Psoas muscle (tissue), 7 donors: ENCODE measurements at regions not wholly inside any gene's neighbourhood (a gene's known extent, or its start where the extent isn't known, plus 50 kb on each side); places are given as distances from the start of the nearest gene placed in this dataset.

Experiments
- ATAC-seq, 4 donors: fragments of 200-7000 bp; cut with Tn5 transposase; one replicate each; pipeline ENCODE4 v1.9.1; 2020; ENCODE audit warnings: moderate library complexity in 3 of 4, mild to moderate bottlenecking in 2 of 4
- DNase-seq, 2 donors: peaks; one replicate each; pipeline ENCODE4 v3.0.0-alpha.2; 2020
- H3K27ac ChIP-seq: fragments of 200-600 bp; one replicate; pipeline ENCODE4 v1.8.0; 2022
- H3K27me3 ChIP-seq, 3 donors: fragments of 200-600 bp in 1 of 3; one replicate each; pipeline versions ENCODE4 v1.6.1 to v1.8.0; 2013 to 2022; ENCODE audit warnings: low read length in 2 of 3, mild to moderate bottlenecking in 2 of 3, moderate library complexity in 1 of 3; ENCODE audit not compliant: insufficient read depth in 3 of 3
- H3K36me3 ChIP-seq, 2 donors: fragments of 200-600 bp in 1 of 2; one replicate each; pipeline versions ENCODE4 v1.6.1 to v1.8.0; 2013 to 2022; ENCODE audit warnings: low read depth in 1 of 2, mild to moderate bottlenecking in 1 of 2, moderate library complexity in 1 of 2; ENCODE audit not compliant: insufficient read depth in 1 of 2
- H3K4me1 ChIP-seq: fragments of 200-600 bp; one replicate; pipeline ENCODE4 v1.8.0; 2022
- H3K4me3 ChIP-seq: fragments of 200-600 bp; one replicate; pipeline ENCODE4 v1.8.0; 2022; ENCODE audit warnings: mild to moderate bottlenecking
- H3K9me3 ChIP-seq: fragments of 200-600 bp; one replicate; pipeline ENCODE4 v1.8.0; 2022
- WGBS, 3 donors: extraction: QIAGEN DNeasy Blood & Tissue Kit; methylation state at CpG; one replicate each; pipeline versions ENCODE4 v1.1.6 to v1.1.7; 2013; 5-methylcytosine and 5-hydroxymethylcytosine counted together
- intact Hi-C, 2 donors: fragments of 100-400 bp; cut with DNase I; formaldehyde crosslinking; loops; one replicate each; pipeline versions ENCODE4 v1.11.0 to v1.14.2; 2022
- TF ChIP-seq, protein P1 (sequence below): fragments of 200-600 bp; IDR thresholded peaks from one replicate; pipeline ENCODE4 v1.8.0; 2022; ENCODE audit warnings: antibody characterized with exemption
- donor health status: healthy with polysubstance abuse.
- donor health status: DM: no; HTN: no; CAD: no; lungs with moderate emphysema.
- donor health status: Bipolar disorder and iron deficiency.
- donor health status: healthy.
- donor health status: DM: yes; HTN: yes; CAD: no.
- donor health status: DM: no; HTN: no; CAD: no.
- donor health status: DM: yes; HTN: yes; CAD: no.

GRCh38 chr4:11182586-11183355, 245.9 kb downstream of the HS3ST1 start:
- Histone ChIP-seq H3K27ac (no peak overlapping the region), H3K27me3 (no peaks in the 10 kb centered on the region), H3K4me3 (no peak overlapping the region), H3K4me1 (no peaks in the 10 kb centered on the region), H3K36me3 (no peaks in the 10 kb centered on the region), H3K9me3 (no peaks in the 10 kb centered on the region)
- ATAC-seq: no peak
- DNase-seq: no peak
- intact Hi-C loops: no loop called here
- TF ChIP-seq, protein P1, sequence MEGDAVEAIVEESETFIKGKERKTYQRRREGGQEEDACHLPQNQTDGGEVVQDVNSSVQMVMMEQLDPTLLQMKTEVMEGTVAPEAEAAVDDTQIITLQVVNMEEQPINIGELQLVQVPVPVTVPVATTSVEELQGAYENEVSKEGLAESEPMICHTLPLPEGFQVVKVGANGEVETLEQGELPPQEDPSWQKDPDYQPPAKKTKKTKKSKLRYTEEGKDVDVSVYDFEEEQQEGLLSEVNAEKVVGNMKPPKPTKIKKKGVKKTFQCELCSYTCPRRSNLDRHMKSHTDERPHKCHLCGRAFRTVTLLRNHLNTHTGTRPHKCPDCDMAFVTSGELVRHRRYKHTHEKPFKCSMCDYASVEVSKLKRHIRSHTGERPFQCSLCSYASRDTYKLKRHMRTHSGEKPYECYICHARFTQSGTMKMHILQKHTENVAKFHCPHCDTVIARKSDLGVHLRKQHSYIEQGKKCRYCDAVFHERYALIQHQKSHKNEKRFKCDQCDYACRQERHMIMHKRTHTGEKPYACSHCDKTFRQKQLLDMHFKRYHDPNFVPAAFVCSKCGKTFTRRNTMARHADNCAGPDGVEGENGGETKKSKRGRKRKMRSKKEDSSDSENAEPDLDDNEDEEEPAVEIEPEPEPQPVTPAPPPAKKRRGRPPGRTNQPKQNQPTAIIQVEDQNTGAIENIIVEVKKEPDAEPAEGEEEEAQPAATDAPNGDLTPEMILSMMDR: no peak
- WGBS, 3 donors: 54 to 78% (median 61%) methylated on average over 1 of the region's 1 CpG

DNA sequence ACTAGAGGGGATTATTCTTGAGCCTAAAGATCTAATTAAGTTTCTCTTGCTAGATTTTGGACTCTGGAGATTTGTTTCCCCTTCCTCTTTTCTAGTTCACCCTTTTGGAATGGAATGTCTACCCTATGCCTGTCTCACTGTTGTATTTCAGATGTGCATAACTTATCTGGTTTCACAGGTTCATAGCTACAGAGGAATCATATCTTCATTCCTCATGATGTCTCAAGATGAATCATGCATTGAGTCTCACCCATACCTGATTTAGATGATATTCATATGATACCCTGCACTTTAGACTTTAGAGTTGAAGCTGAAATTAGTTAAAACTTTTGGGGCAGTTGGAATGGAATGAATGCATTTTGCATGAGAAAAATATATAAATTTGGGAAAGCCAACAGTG, 246.7 kb downstream of the HS3ST1 start:
- intact Hi-C loops: no loop called here
- Histone ChIP-seq H3K36me3 (no peaks in the 10 kb centered on the region), H3K27ac (no peak overlapping the region), H3K4me3 (no peak overlapping the region), H3K9me3 (no peaks in the 10 kb centered on the region), H3K4me1 (no peaks in the 10 kb centered on the region), H3K27me3 (no peaks in the 10 kb centered on the region)
- DNase-seq: no peak
- no peak for ATAC-seq
- TF ChIP-seq, protein P1: no peak

GRCh38 chr4:11179796-11180195, 248.9 kb downstream of the HS3ST1 start:
- intact Hi-C loops: no loop called here
- TF ChIP-seq, protein P1: no peak
- WGBS, 3 donors: 92 to 96% (median 94%) methylated on average over 2 of the region's 2 CpGs
- ATAC-seq: no peak
- no peak overlapping the region for H3K4me3 ChIP-seq
- DNase-seq: no peak
- H3K36me3 ChIP-seq: no peaks in the 10 kb centered on the region
- no peaks in the 10 kb centered on the region for H3K9me3 ChIP-seq
- H3K27me3 ChIP-seq: no peaks in the 10 kb centered on the region
- H3K27ac ChIP-seq: no peak overlapping the region
- no peaks in the 10 kb centered on the region for H3K4me1 ChIP-seq

DNA sequence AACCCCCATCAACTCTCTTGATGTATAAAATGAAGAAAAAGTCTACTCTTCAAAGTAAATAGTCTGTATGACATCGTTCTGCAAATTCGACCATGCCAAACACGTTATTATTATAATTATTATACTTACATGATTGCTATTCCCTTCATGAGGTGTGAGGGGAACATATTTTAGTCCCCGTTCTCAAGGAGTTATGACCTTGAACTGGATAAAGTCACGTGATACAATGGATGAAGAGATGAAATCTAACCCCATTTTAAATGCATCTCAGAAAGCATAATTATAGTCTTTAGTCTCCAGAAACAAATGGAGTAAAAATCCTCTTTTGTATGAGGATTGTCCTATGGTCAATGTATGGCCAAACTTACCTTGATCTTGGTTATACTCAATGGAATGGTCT, 250.3 kb downstream of the HS3ST1 start:
- ATAC-seq: no peak
- Histone ChIP-seq H3K4me3 (no peak overlapping the region), H3K27ac (no peak overlapping the region), H3K9me3 (no peaks in the 10 kb centered on the region), H3K4me1 (no peaks in the 10 kb centered on the region), H3K27me3 (no peaks in the 10 kb centered on the region), H3K36me3 (no peaks in the 10 kb centered on the region)
- TF ChIP-seq, protein P1: no peak
- DNase-seq: no peak
- WGBS, 3 donors: 70 to 80% (median 77%) methylated on average over 5 of the region's 5 CpGs
- intact Hi-C loops: no loop called here

- Histone ChIP-seq H3K27ac (no peak overlapping the region), H3K9me3 (no peaks in the 10 kb centered on the region), H3K4me1 (no peaks in the 10 kb centered on the region), H3K36me3 (no peaks in the 10 kb centered on the region), H3K4me3 (no peak overlapping the region), H3K27me3 (no peaks in the 10 kb centered on the region)
- TF ChIP-seq, protein P1: no peak
- intact Hi-C loops: no loop called here
- DNase-seq: no peak
- ATAC-seq: no peak
These were observed 253.3 kb downstream of the HS3ST1 start for GRCh38 chr4:11175374-11175773.
